GM19328 (cell line): ENCODE measurements at regions not wholly inside any gene's neighbourhood (a gene's known extent, or its start where the extent isn't known, plus 50 kb on each side); places are given as distances from the start of the nearest gene placed in this dataset.

Source experiments
- ATAC-seq: cut with Tn5 transposase; IDR thresholded peaks from one replicate; pipeline ENCODE4 v1.9.1; 2021; ENCODE audit warnings: mild to moderate bottlenecking, moderate library complexity; ENCODE audit not compliant: unreplicated experiment

- no peak for ATAC-seq
These were observed 257.6 kb upstream of the TLE3 start for GRCh38 chr15:70355275-70355795.

GRCh38 chr15:70354346-70354905 lies 256.7 kb upstream of the TLE3 start:
- no peak for ATAC-seq

- ATAC-seq: no peak
These were observed 256.1 kb upstream of the TLE3 start for GRCh38 chr15:70353606-70354345.

GRCh38 chr15:70351941-70352774 lies 254.4 kb upstream of the TLE3 start:
- no peak for ATAC-seq

- no peak for ATAC-seq
These were observed 253.7 kb upstream of the TLE3 start for GRCh38 chr15:70351391-70351790.

GRCh38 chr15:70348581-70349344 lies 251.0 kb upstream of the TLE3 start:
- ATAC-seq: no peak

- no peak for ATAC-seq
These were observed 250.5 kb upstream of the TLE3 start for GRCh38 chr15:70348226-70348543.

GRCh38 chr15:70347321-70348225 lies 249.9 kb upstream of the TLE3 start:
- no peak for ATAC-seq

GRCh38 chr15:70345251-70346019 lies 247.7 kb upstream of the TLE3 start:
- ATAC-seq: no peak

GRCh38 chr15:70344666-70345065 lies 246.9 kb upstream of the TLE3 start:
- no peak for ATAC-seq

- ATAC-seq: no peak
These were observed 246.4 kb upstream of the TLE3 start for GRCh38 chr15:70343961-70344621.

GRCh38 chr15:70342554-70343548 lies 245.1 kb upstream of the TLE3 start:
- no peak for ATAC-seq

- no peak for ATAC-seq
These were observed 244.4 kb upstream of the TLE3 start for GRCh38 chr15:70342141-70342540.

GRCh38 chr15:70341566-70341965 lies 243.8 kb upstream of the TLE3 start:
- ATAC-seq: no peak

- no peak for ATAC-seq
These were observed 242.8 kb upstream of the TLE3 start for GRCh38 chr15:70340494-70340870.

- no peak for ATAC-seq
These were observed 242.1 kb upstream of the TLE3 start for GRCh38 chr15:70339571-70340493.
